Hepatic stellate cell (primary cell): ENCODE measurements at regions not wholly inside any gene's neighbourhood (a gene's known extent, or its start where the extent isn't known, plus 50 kb on each side); places are given as distances from the start of the nearest gene placed in this dataset.
"Not testable (repeated sequence)": the region's sequence is repeated elsewhere in the genome, so short reads cannot be mapped to it uniquely, and the experiment has no call there.

Experiments used
- DNase-seq: peaks from one replicate; pipeline ENCODE4 v3.0.0; 2011; ENCODE audit warnings: low spot score

- no peak for DNase-seq
These were observed 1010.8 kb upstream of the EDIL3 start for GRCh38 chr5:85395526-85395925.

GRCh38 chr5:85397451-85397850 is 1012.8 kb upstream of the EDIL3 start:
- DNase-seq: no peak

- no peak for DNase-seq
These were observed 1043.8 kb upstream of the EDIL3 start for GRCh38 chr5:85428426-85428934.

GRCh38 chr5:85431726-85432125 is 1047.0 kb upstream of the EDIL3 start:
- not testable (repeated sequence) for DNase-seq

- DNase-seq: no peak
These were observed 1056.5 kb upstream of the EDIL3 start for GRCh38 chr5:85441156-85441555.

GRCh38 chr5:85441853-85442252 is 1057.2 kb upstream of the EDIL3 start:
- DNase-seq: no peak

- DNase-seq: no peak
These were observed 1067.8 kb upstream of the EDIL3 start for GRCh38 chr5:85452322-85453025.

- no peak for DNase-seq
These were observed 1068.3 kb upstream of the EDIL3 start for GRCh38 chr5:85453026-85453349.

GRCh38 chr5:85458319-85458718 is 1073.6 kb upstream of the EDIL3 start:
- no peak for DNase-seq

GRCh38 chr5:85462957-85463356 is 1078.3 kb upstream of the EDIL3 start:
- no peak for DNase-seq

- DNase-seq: no peak
These were observed 1081.7 kb upstream of the EDIL3 start for GRCh38 chr5:85466423-85466822.

- no peak for DNase-seq
These were observed 1088.1 kb upstream of the EDIL3 start for GRCh38 chr5:85472749-85473148.

- not testable (repeated sequence) for DNase-seq
These were observed 1090.5 kb upstream of the EDIL3 start for GRCh38 chr5:85475151-85475550.

- no peak for DNase-seq
These were observed 1091.9 kb upstream of the EDIL3 start for GRCh38 chr5:85476617-85477016.

- no peak for DNase-seq
These were observed 1095.2 kb upstream of the EDIL3 start for GRCh38 chr5:85479849-85480248.

- DNase-seq: no peak
These were observed 1100.4 kb upstream of the EDIL3 start for GRCh38 chr5:85484982-85485574.

- DNase-seq: no peak
These were observed 1103.6 kb upstream of the EDIL3 start for GRCh38 chr5:85488295-85488694.

GRCh38 chr5:85500869-85501268 is 1116.2 kb upstream of the EDIL3 start:
- DNase-seq: no peak

GRCh38 chr5:85512896-85513295 is 1104.8 kb upstream of the COX7C start:
- DNase-seq: no peak

- no peak for DNase-seq
These were observed 1102.2 kb upstream of the COX7C start for GRCh38 chr5:85515588-85515987.

GRCh38 chr5:85517386-85517785 is 1100.4 kb upstream of the COX7C start:
- DNase-seq: no peak

GRCh38 chr5:85533341-85534047 is 1084.2 kb upstream of the COX7C start:
- no peak for DNase-seq

- no peak for DNase-seq
These were observed 1079.4 kb upstream of the COX7C start for GRCh38 chr5:85538362-85538761.
